ENCODE measurements at regions not wholly inside any gene's neighbourhood (a gene's known extent, or its start where the extent isn't known, plus 50 kb on each side); places are given as distances from the start of the nearest gene placed in this dataset.

- no peak for DNase-seq (ENCODE audit: low read depth)
- TF ChIP-seq CTCF (IDR thresholded peaks at IDR 0.05; ENCODE audit: insufficient read depth, low read depth, low read length, missing control alignments): no peak
- no peak overlapping the region for H3K4me3 ChIP-seq (ENCODE audit: low read depth, low read length)
Measured at GRCh38 chr13:32863596-32863995, 152.6 kb upstream of the KL start.

- no peak overlapping the region for H3K4me3 ChIP-seq (ENCODE audit: low read depth, low read length)
- DNase-seq (ENCODE audit: low read depth): no peak
- TF ChIP-seq CTCF (IDR thresholded peaks at IDR 0.05; ENCODE audit: insufficient read depth, low read depth, low read length, missing control alignments): no peak
Measured at GRCh38 chr13:32866921-32867320, 149.3 kb upstream of the KL start.

GRCh38 chr13:32877491-32877890 lies 138.7 kb upstream of the KL start:
- no peak overlapping the region for H3K4me3 ChIP-seq (ENCODE audit: low read depth, low read length)
- no peak for DNase-seq (ENCODE audit: low read depth)
- TF ChIP-seq CTCF (IDR thresholded peaks at IDR 0.05; ENCODE audit: insufficient read depth, low read depth, low read length, missing control alignments): no peak

- DNase-seq (ENCODE audit: low read depth): no peak
- no peak overlapping the region for H3K4me3 ChIP-seq (ENCODE audit: low read depth, low read length)
- TF ChIP-seq CTCF (IDR thresholded peaks at IDR 0.05; ENCODE audit: insufficient read depth, low read depth, low read length, missing control alignments): no peak
Measured at GRCh38 chr13:32878163-32878562, 138.1 kb upstream of the KL start.

- TF ChIP-seq CTCF (IDR thresholded peaks at IDR 0.05; ENCODE audit: insufficient read depth, low read depth, low read length, missing control alignments): no peak
- H3K4me3 ChIP-seq (ENCODE audit: low read depth, low read length): no peak overlapping the region
- no peak for DNase-seq (ENCODE audit: low read depth)
Measured at GRCh38 chr13:32880636-32881035, 135.6 kb upstream of the KL start.

GRCh38 chr13:32881074-32881776 lies 135.0 kb upstream of the KL start:
- DNase-seq (ENCODE audit: low read depth): no peak
- H3K4me3 ChIP-seq (ENCODE audit: low read depth, low read length): no peak overlapping the region
- TF ChIP-seq CTCF (IDR thresholded peaks at IDR 0.05; ENCODE audit: insufficient read depth, low read depth, low read length, missing control alignments): no peak

- no peak for TF ChIP-seq CTCF (IDR thresholded peaks at IDR 0.05; ENCODE audit: insufficient read depth, low read depth, low read length, missing control alignments)
- no peak for DNase-seq (ENCODE audit: low read depth)
- H3K4me3 ChIP-seq (ENCODE audit: low read depth, low read length): no peak overlapping the region
Measured at GRCh38 chr13:32881777-32882145, 134.5 kb upstream of the KL start.
